A549 (cell line): ENCODE measurements at regions not wholly inside any gene's neighbourhood (a gene's known extent, or its start where the extent isn't known, plus 50 kb on each side); places are given as distances from the start of the nearest gene placed in this dataset.

Source experiments
- ATAC-seq, 2 experiments: fragments of 200-7000 bp in 1 of 2; fragments of >200 bp in 1 of 2; cut with Nextera tagmentation in 1 of 2; cut with Tn5 transposase in 1 of 2; 3 replicates each; pipeline versions ENCODE4 v1.8.0 to v1.9.1; 2018 to 2020; ENCODE audit warnings: mild to moderate bottlenecking in 1 of 2, moderate library complexity in 1 of 2
- CTCF ChIA-PET: fragments of 300-600 bp; sonication (Branson Sonifier 250); formaldehyde crosslinking; extraction: SDS; loops from one replicate; lab custom pipeline; 2021; ENCODE audit warnings: antibody characterized with exemption, inconsistent platforms; lab: Yijun Ruan, JAX
- POLR2A ChIA-PET: fragments of 350-600 bp; formaldehyde crosslinking; extraction: SDS; loops from one replicate; lab custom pipeline; 2021; ENCODE audit warnings: antibody characterized with exemption, inconsistent platforms; lab: Yijun Ruan, JAX
- DNase-seq, 2 experiments: peaks; one replicate each; pipeline versions ENCODE4 v3.0.0 to v3.0.0-alpha.2; 2011 to 2016; ENCODE audit warnings: low read depth in 1 of 2, low spot score in 1 of 2
- FAIRE-seq: peaks from 2 replicates; lab custom pipeline; 2011; peaks lifted over from hg19 to GRCh38; lab: Jason Lieb, UNC
- H3K27ac ChIP-seq, 2 experiments: fragments of >200 bp; sonication (Bioruptor Twin); formaldehyde crosslinking; 3 replicates each; pipeline ENCODE4 v1.5.1; 2016 to 2017
- H3K4me1 ChIP-seq: fragments of >200 bp; sonication (Bioruptor Twin); formaldehyde crosslinking; 3 replicates; pipeline ENCODE4 v1.6.1; 2016
- H3K4me2 ChIP-seq: fragments of >200 bp; sonication (Bioruptor Twin); formaldehyde crosslinking; 3 replicates; pipeline ENCODE4 v1.6.1; 2016
- H3K4me3 ChIP-seq: fragments of >200 bp; sonication (Bioruptor Twin); formaldehyde crosslinking; 3 replicates; pipeline ENCODE4 v1.5.1; 2016
- H3K9me3 ChIP-seq: fragments of >200 bp; sonication (Bioruptor Twin); formaldehyde crosslinking; 3 replicates; pipeline ENCODE4 v1.6.1; 2016
- BHLHE40 ChIP-seq: IDR thresholded peaks from 2 replicates; pipeline ENCODE4 v1.6.1; 2012; ENCODE audit warnings: low read depth, low read length, inconsistent platforms
- CBX2 ChIP-seq: fragments of 200-600 bp; sonication (generic); IDR thresholded peaks from 2 replicates; pipeline ENCODE4 v1.6.1; 2016; ENCODE audit warnings: low read depth, mild to moderate bottlenecking, borderline replicate concordance
- CBX8 ChIP-seq: fragments of 200-600 bp; sonication (generic); IDR thresholded peaks from 2 replicates; pipeline ENCODE4 v1.6.1; 2016
- CEBPB ChIP-seq, 2 experiments: fragments of >200 bp in 1 of 2; sonication (Bioruptor Twin) in 1 of 2; formaldehyde crosslinking in 1 of 2; IDR thresholded peaks; 2 replicates each; pipeline ENCODE4 v1.6.1; 2012 to 2016
- CHD2 ChIP-seq: fragments of 150-350 bp; IDR thresholded peaks from 2 replicates; pipeline ENCODE4 v1.6.1; 2014; ENCODE audit warnings: low read length; ENCODE audit not compliant: partially characterized antibody
- CHD4 ChIP-seq: fragments of 200-600 bp; sonication (generic); IDR thresholded peaks from 2 replicates; pipeline ENCODE4 v1.6.1; 2016; ENCODE audit warnings: antibody characterized with exemption, mild to moderate bottlenecking, borderline replicate concordance
- EHF ChIP-seq: fragments of 250-450 bp; sonication (Bioruptor Pico); IDR thresholded peaks from 2 replicates; pipeline ENCODE4 v1.5.0; 2020; ENCODE audit warnings: mild to moderate bottlenecking
- EP300 ChIP-seq, 2 experiments: fragments of >200 bp; sonication (Bioruptor Twin); formaldehyde crosslinking; IDR thresholded peaks; 2 replicates in 1 of 2; 3 replicates in 1 of 2; pipeline ENCODE4 v1.6.1; 2016 to 2017
- FOSB ChIP-seq: fragments of 250-450 bp; sonication (Bioruptor Pico); IDR thresholded peaks from 2 replicates; pipeline ENCODE4 v1.5.0; 2020; ENCODE audit warnings: mild to moderate bottlenecking, moderate library complexity
- GATA3 ChIP-seq: IDR thresholded peaks from 2 replicates; pipeline ENCODE4 v1.6.1; 2012; ENCODE audit warnings: borderline replicate concordance
- HOXA7 ChIP-seq: fragments of 250-450 bp; sonication (Bioruptor Pico); IDR thresholded peaks from 2 replicates; pipeline ENCODE4 v1.5.0; 2020; ENCODE audit warnings: mild to moderate bottlenecking, moderate library complexity
- HOXB13 ChIP-seq: fragments of 250-450 bp; sonication (Bioruptor Pico); IDR thresholded peaks from 2 replicates; pipeline ENCODE4 v1.5.0; 2020; ENCODE audit warnings: low read depth, mild to moderate bottlenecking, moderate library complexity
- HOXB5 ChIP-seq: fragments of 250-450 bp; sonication (Bioruptor Pico); IDR thresholded peaks from 2 replicates; pipeline ENCODE4 v1.5.0; 2020; ENCODE audit warnings: mild to moderate bottlenecking, moderate library complexity
- JUNB ChIP-seq: fragments of >200 bp; sonication (Bioruptor Twin); formaldehyde crosslinking; IDR thresholded peaks from 2 replicates; pipeline ENCODE4 v1.6.1; 2016
- KDM1A ChIP-seq: fragments of 200-600 bp; sonication (generic); IDR thresholded peaks from 2 replicates; pipeline ENCODE4 v1.6.1; 2016; ENCODE audit warnings: low read depth, mild to moderate bottlenecking
- MYC ChIP-seq: IDR thresholded peaks from 2 replicates; pipeline ENCODE4 v1.6.1; 2012; ENCODE audit warnings: mild to moderate bottlenecking, inconsistent platforms, low read length, improper control_type of control experiment, borderline replicate concordance
- NFE2L2 ChIP-seq: fragments of 150-350 bp; conservative IDR thresholded peaks from 2 replicates; pipeline ENCODE4 v1.6.1; 2014; ENCODE audit warnings: low read length
- NPAS2 ChIP-seq: fragments of 250-450 bp; sonication (Bioruptor Pico); IDR thresholded peaks from 2 replicates; pipeline ENCODE4 v1.8.0; 2022; ENCODE audit warnings: mild to moderate bottlenecking, moderate library complexity, borderline replicate concordance
- POLR2A ChIP-seq: IDR thresholded peaks from 2 replicates; pipeline ENCODE4 v1.6.1; 2012; ENCODE audit warnings: mild to moderate bottlenecking, low read length
- POLR2AphosphoS2 ChIP-seq: conservative IDR thresholded peaks from 2 replicates; pipeline ENCODE4 v1.6.1; 2012; ENCODE audit warnings: low read length, improper control_type of control experiment, inconsistent platforms
- TFCP2L1 ChIP-seq: fragments of 250-450 bp; sonication (Bioruptor Pico); IDR thresholded peaks from 2 replicates; pipeline ENCODE4 v1.5.0; 2021; ENCODE audit warnings: mild to moderate bottlenecking
- ZFP36 ChIP-seq: fragments of 450-650 bp; IDR thresholded peaks from 2 replicates; pipeline ENCODE4 v1.6.1; 2014; ENCODE audit warnings: borderline replicate concordance; ENCODE audit not compliant: partially characterized antibody
- ZSCAN20 ChIP-seq: fragments of 250-450 bp; sonication (Bioruptor Pico); IDR thresholded peaks from 2 replicates; pipeline ENCODE4 v1.8.0; 2022; ENCODE audit warnings: mild to moderate bottlenecking, moderate library complexity
- WGBS: methylation state at CpG from one replicate; pipeline ENCODE4 v1.1.6; 2017; ENCODE audit errors: missing lambda C conversion rate; 5-methylcytosine and 5-hydroxymethylcytosine counted together
- TF ChIP-seq, protein P1 (sequence below): fragments of 250-450 bp; sonication (Bioruptor Pico); IDR thresholded peaks from 2 replicates; pipeline ENCODE4 v1.5.0; 2020; ENCODE audit warnings: low read depth, mild to moderate bottlenecking, moderate library complexity
- TF ChIP-seq, protein P2 (sequence below): fragments of 450-650 bp; IDR thresholded peaks from 2 replicates; pipeline ENCODE4 v1.6.1; 2014; ENCODE audit warnings: antibody characterized with exemption

GRCh38 chr2:64392529-64392928 is 61.4 kb upstream of the LGALSL start:
- FAIRE-seq, result no peak
- Histone ChIP-seq H3K4me3 (no peak overlapping the region), H3K4me2 (no peak overlapping the region), H3K27ac (no peak overlapping the region), H3K9me3 (no peaks in the 10 kb centered on the region), H3K4me1 (no peaks in the 10 kb centered on the region)
- no peak for DNase-seq
- ATAC-seq, result no peak
- ChIA-PET POLR2A (no interaction called here), CTCF (no interaction called here)
- no peak for TF ChIP-seq GATA3
- TF ChIP-seq JUNB, result no peak
- no peak for TF ChIP-seq HOXA7 (CRISPR knock-in tag)
- TF ChIP-seq MYC, result no peak
- no peak for TF ChIP-seq NFE2L2
- no peak for TF ChIP-seq FOSB (CRISPR knock-in tag)
- no peak for TF ChIP-seq POLR2AphosphoS2
- no peak for TF ChIP-seq EHF (CRISPR knock-in tag)
- 78% methylated on average over 2 of the region's 2 CpGs for WGBS

GRCh38 chr2:64393383-64394010 is 60.5 kb upstream of the LGALSL start:
- 61% methylated on average over 3 of the region's 3 CpGs for WGBS
- Histone ChIP-seq H3K4me2 (no peak overlapping the region), H3K27ac (no peak overlapping the region), H3K4me1 (no peaks in the 10 kb centered on the region), H3K9me3 (no peaks in the 10 kb centered on the region), H3K4me3 (no peak overlapping the region)
- FAIRE-seq (no peak), ATAC-seq (no peak), DNase-seq (no peak)
- POLR2A ChIA-PET, result no interaction called here
- CTCF ChIA-PET, result interaction anchor here (1.4 kb wide), 1 partner anchor 95 kb away, joined by 3 read pairs; no protein-coding TSS in a partner anchor
- TF ChIP-seq HOXB5, result no peak
- no peak for TF ChIP-seq CBX8

DNA sequence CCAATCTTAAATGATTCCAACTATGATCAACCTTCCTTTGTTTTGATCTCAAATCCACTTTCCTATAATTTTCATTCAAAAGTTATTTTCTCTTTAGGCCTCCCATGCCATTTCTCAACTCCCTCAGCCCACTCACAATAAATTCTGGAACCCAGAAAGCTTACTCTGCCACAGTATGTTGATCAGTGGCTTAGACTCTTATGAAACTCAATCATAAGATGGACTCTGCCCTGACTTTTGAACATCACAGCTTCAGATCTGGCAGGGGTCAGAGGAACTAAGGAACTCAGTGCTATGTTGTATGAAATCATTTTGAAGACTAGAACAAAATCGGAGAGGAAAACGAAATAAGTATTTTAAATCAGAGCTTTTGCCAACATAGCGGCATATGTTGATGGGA is 59.8 kb upstream of the LGALSL start:
- DNase-seq, result no peak
- H3K9me3 ChIP-seq, result no peaks in the 10 kb centered on the region
- H3K27ac ChIP-seq, result no peak overlapping the region
- H3K4me3 ChIP-seq, result no peak overlapping the region
- 75% methylated on average over 3 of the region's 3 CpGs for WGBS
- POLR2A ChIA-PET, result no interaction called here
- CTCF ChIA-PET, result interaction anchor here (1.4 kb wide), 1 partner anchor 94 kb away, joined by 3 read pairs; no protein-coding TSS in a partner anchor
- no peak for FAIRE-seq
- TF ChIP-seq EP300 (IDR thresholded peaks at IDR 0.05) (no peak), JUNB (no peak), BHLHE40 (no peak), POLR2A (no peak), CEBPB (IDR thresholded peaks at IDR 0.05) (no peak), NPAS2 (CRISPR knock-in tag) (no peak), ZSCAN20 (CRISPR knock-in tag) (no peak), ZFP36 (no peak), EHF (CRISPR knock-in tag) (no peak), TFCP2L1 (CRISPR knock-in tag) (no peak), HOXB13 (CRISPR knock-in tag) (no peak), CBX2 (no peak), CHD4 (no peak), KDM1A (no peak), MYC (no peak), CHD2 (no peak)
- TF ChIP-seq, protein P1, sequence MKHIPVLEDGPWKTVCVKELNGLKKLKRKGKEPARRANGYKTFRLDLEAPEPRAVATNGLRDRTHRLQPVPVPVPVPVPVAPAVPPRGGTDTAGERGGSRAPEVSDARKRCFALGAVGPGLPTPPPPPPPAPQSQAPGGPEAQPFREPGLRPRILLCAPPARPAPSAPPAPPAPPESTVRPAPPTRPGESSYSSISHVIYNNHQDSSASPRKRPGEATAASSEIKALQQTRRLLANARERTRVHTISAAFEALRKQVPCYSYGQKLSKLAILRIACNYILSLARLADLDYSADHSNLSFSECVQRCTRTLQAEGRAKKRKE (CRISPR knock-in tag), result no peak
- TF ChIP-seq, protein P2, sequence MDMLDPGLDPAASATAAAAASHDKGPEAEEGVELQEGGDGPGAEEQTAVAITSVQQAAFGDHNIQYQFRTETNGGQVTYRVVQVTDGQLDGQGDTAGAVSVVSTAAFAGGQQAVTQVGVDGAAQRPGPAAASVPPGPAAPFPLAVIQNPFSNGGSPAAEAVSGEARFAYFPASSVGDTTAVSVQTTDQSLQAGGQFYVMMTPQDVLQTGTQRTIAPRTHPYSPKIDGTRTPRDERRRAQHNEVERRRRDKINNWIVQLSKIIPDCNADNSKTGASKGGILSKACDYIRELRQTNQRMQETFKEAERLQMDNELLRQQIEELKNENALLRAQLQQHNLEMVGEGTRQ, result no peak
- no peak overlapping the region for H3K4me2 ChIP-seq
- no peaks in the 10 kb centered on the region for H3K4me1 ChIP-seq
- ATAC-seq, result no peak
